SK-N-SH (cell line): ENCODE measurements at regions not wholly inside any gene's neighbourhood (a gene's known extent, or its start where the extent isn't known, plus 50 kb on each side); places are given as distances from the start of the nearest gene placed in this dataset.

Experiments
- ELF1 ChIP-seq: IDR thresholded peaks from 2 replicates; pipeline ENCODE4 v1.4.0; 2012
- MXI1 ChIP-seq: IDR thresholded peaks from 2 replicates; pipeline ENCODE4 v1.6.1; 2012; ENCODE audit warnings: mild to moderate bottlenecking, low read depth, low read length, improper control_type of control experiment
- NRF1 ChIP-seq: IDR thresholded peaks from 2 replicates; pipeline ENCODE4 v1.6.1; 2012; ENCODE audit warnings: low read depth, mild to moderate bottlenecking, low read length
- POLR2AphosphoS5 ChIP-seq: IDR thresholded peaks from 2 replicates; pipeline ENCODE4 v1.6.1; 2012; ENCODE audit warnings: low read depth, low read length
- RFX5 ChIP-seq: IDR thresholded peaks from 2 replicates; pipeline ENCODE4 v1.6.1; 2012; ENCODE audit warnings: mild to moderate bottlenecking, improper control_type of control experiment, low read length
- RXRA ChIP-seq: IDR thresholded peaks from 2 replicates; pipeline ENCODE4 v1.4.0; 2012; ENCODE audit warnings: low read depth, mild to moderate bottlenecking, borderline replicate concordance
- SMC3 ChIP-seq: IDR thresholded peaks from 2 replicates; pipeline ENCODE4 v1.6.1; 2012; ENCODE audit warnings: low read depth, low read length, improper control_type of control experiment
- YY1 ChIP-seq: IDR thresholded peaks from 2 replicates; pipeline ENCODE4 v1.4.0; 2012; ENCODE audit warnings: low read depth, mild to moderate bottlenecking
- TF ChIP-seq, protein P1 (sequence below): IDR thresholded peaks from 2 replicates; pipeline ENCODE4 v1.4.0; 2012; ENCODE audit warnings: low read depth, borderline replicate concordance
- TF ChIP-seq, protein P2 (sequence below): IDR thresholded peaks from 2 replicates; pipeline ENCODE4 v1.4.0; 2012; ENCODE audit warnings: low read depth
- TF ChIP-seq, protein P3 (sequence below): fragments of 200-600 bp; sonication (generic); IDR thresholded peaks from 2 replicates; pipeline ENCODE4 v1.6.1; 2017; ENCODE audit warnings: antibody characterized with exemption, mild to moderate bottlenecking, moderate library complexity
- TF ChIP-seq, protein P4 (sequence below): IDR thresholded peaks from 2 replicates; pipeline ENCODE4 v1.6.1; 2012; ENCODE audit warnings: mild to moderate bottlenecking, low read depth, low read length, moderate library complexity
- TF ChIP-seq, protein P5 (sequence below): fragments of 150-350 bp; IDR thresholded peaks from 2 replicates; pipeline ENCODE4 v1.6.1; 2017; ENCODE audit warnings: antibody characterized with exemption, low read length, low read depth, borderline replicate concordance
- TF ChIP-seq, protein P6 (sequence below): IDR thresholded peaks from 2 replicates; pipeline ENCODE4; 2012

DNA sequence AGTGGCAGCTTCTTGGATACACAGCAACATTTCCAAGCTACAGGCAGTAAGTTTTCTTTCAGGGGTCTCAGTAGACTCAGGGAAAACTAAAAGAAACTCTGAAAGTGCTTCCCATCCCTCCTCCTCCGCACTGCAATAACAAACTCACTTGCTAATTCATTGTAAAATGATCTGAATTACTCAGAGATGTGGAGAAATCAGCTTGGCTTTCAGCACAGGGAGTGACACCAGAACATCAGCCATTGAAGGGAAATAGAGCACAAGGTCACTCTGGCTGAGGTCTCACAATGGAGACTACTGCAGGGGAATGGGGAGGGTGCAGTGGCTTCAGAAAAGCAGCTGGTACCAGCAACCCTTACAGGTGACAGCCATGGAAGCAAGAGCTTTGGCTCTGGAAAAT is 137.3 kb upstream of the SERP2 start:
- no peak for TF ChIP-seq YY1
- TF ChIP-seq, protein P1, sequence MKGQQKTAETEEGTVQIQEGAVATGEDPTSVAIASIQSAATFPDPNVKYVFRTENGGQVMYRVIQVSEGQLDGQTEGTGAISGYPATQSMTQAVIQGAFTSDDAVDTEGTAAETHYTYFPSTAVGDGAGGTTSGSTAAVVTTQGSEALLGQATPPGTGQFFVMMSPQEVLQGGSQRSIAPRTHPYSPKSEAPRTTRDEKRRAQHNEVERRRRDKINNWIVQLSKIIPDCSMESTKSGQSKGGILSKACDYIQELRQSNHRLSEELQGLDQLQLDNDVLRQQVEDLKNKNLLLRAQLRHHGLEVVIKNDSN = no peak
- TF ChIP-seq, protein P2, sequence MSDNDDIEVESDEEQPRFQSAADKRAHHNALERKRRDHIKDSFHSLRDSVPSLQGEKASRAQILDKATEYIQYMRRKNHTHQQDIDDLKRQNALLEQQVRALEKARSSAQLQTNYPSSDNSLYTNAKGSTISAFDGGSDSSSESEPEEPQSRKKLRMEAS = no peak
- TF ChIP-seq, protein P3, sequence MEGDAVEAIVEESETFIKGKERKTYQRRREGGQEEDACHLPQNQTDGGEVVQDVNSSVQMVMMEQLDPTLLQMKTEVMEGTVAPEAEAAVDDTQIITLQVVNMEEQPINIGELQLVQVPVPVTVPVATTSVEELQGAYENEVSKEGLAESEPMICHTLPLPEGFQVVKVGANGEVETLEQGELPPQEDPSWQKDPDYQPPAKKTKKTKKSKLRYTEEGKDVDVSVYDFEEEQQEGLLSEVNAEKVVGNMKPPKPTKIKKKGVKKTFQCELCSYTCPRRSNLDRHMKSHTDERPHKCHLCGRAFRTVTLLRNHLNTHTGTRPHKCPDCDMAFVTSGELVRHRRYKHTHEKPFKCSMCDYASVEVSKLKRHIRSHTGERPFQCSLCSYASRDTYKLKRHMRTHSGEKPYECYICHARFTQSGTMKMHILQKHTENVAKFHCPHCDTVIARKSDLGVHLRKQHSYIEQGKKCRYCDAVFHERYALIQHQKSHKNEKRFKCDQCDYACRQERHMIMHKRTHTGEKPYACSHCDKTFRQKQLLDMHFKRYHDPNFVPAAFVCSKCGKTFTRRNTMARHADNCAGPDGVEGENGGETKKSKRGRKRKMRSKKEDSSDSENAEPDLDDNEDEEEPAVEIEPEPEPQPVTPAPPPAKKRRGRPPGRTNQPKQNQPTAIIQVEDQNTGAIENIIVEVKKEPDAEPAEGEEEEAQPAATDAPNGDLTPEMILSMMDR = no peak
- TF ChIP-seq SMC3 = no peak
- TF ChIP-seq POLR2AphosphoS5 = no peak
- no peak for TF ChIP-seq NRF1
- TF ChIP-seq, protein P4, sequence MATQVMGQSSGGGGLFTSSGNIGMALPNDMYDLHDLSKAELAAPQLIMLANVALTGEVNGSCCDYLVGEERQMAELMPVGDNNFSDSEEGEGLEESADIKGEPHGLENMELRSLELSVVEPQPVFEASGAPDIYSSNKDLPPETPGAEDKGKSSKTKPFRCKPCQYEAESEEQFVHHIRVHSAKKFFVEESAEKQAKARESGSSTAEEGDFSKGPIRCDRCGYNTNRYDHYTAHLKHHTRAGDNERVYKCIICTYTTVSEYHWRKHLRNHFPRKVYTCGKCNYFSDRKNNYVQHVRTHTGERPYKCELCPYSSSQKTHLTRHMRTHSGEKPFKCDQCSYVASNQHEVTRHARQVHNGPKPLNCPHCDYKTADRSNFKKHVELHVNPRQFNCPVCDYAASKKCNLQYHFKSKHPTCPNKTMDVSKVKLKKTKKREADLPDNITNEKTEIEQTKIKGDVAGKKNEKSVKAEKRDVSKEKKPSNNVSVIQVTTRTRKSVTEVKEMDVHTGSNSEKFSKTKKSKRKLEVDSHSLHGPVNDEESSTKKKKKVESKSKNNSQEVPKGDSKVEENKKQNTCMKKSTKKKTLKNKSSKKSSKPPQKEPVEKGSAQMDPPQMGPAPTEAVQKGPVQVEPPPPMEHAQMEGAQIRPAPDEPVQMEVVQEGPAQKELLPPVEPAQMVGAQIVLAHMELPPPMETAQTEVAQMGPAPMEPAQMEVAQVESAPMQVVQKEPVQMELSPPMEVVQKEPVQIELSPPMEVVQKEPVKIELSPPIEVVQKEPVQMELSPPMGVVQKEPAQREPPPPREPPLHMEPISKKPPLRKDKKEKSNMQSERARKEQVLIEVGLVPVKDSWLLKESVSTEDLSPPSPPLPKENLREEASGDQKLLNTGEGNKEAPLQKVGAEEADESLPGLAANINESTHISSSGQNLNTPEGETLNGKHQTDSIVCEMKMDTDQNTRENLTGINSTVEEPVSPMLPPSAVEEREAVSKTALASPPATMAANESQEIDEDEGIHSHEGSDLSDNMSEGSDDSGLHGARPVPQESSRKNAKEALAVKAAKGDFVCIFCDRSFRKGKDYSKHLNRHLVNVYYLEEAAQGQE = no peak
- TF ChIP-seq, protein P5, sequence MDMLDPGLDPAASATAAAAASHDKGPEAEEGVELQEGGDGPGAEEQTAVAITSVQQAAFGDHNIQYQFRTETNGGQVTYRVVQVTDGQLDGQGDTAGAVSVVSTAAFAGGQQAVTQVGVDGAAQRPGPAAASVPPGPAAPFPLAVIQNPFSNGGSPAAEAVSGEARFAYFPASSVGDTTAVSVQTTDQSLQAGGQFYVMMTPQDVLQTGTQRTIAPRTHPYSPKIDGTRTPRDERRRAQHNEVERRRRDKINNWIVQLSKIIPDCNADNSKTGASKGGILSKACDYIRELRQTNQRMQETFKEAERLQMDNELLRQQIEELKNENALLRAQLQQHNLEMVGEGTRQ = no peak
- TF ChIP-seq ELF1 = no peak
- TF ChIP-seq, protein P6, sequence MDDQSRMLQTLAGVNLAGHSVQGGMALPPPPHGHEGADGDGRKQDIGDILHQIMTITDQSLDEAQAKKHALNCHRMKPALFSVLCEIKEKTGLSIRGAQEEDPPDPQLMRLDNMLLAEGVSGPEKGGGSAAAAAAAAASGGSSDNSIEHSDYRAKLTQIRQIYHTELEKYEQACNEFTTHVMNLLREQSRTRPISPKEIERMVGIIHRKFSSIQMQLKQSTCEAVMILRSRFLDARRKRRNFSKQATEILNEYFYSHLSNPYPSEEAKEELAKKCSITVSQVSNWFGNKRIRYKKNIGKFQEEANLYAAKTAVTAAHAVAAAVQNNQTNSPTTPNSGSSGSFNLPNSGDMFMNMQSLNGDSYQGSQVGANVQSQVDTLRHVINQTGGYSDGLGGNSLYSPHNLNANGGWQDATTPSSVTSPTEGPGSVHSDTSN = no peak
- TF ChIP-seq MXI1 = no peak
- TF ChIP-seq RFX5 = no peak
- TF ChIP-seq RXRA = no peak
